Fibroblast of skin of right biceps (primary cell): ENCODE measurements at regions not wholly inside any gene's neighbourhood (a gene's known extent, or its start where the extent isn't known, plus 50 kb on each side); places are given as distances from the start of the nearest gene placed in this dataset.

Experiments used
- DNase-seq: peaks from one replicate; pipeline ENCODE4 v3.0.0-alpha.2; 2013

- no peak for DNase-seq
Measured at GRCh38 chr2:64704161-64704560, 50.4 kb upstream of the SERTAD2 start.

DNA sequence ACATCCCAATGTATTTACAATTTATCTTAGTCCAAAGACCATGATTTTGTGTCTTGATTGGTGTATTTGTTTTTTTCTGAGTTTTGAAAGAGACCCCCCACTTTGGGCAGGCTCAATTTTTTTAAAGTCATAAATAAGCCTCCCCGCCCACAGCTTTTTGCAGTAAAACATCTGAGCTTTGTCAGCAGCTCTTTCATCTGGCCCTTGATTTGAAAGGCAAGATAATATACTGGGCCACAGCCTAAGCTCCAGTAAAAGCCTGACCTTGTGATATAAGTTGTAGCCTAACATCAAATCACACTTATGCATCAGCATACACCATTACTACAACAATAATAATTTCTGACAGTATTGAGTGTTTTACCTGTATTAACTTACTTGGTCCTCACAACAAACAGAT, 51.3 kb upstream of the SERTAD2 start:
- no peak for DNase-seq

- no peak for DNase-seq
Measured at GRCh38 chr2:64707276-64707675, 53.6 kb upstream of the SERTAD2 start.

- DNase-seq: peak; percentile 62
Measured at GRCh38 chr2:64708829-64709228, 55.1 kb upstream of the SERTAD2 start.

GRCh38 chr2:64711252-64711800, 57.6 kb upstream of the SERTAD2 start:
- DNase-seq: peak; percentile 64

- DNase-seq: no peak
Measured at GRCh38 chr2:64713686-64714085, 60.0 kb upstream of the SERTAD2 start.

DNA sequence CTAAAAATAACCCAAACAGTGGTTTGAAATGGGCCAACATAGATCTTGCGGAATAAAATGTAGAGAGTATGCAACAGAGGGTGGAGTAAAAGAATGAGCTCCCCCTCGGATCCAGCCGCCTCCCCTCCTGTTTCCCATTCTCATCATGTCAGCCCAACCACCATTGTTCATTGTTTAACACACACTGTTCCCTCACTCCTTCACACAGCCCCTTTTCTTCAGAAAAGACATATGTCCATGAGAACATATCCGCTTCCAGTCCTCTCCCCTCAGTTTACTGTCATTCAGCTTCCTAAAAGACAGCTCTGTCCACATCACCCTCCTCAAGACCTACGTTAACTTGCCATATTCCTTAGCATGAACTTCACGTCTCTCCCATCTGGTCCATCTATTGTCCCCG, 62.9 kb upstream of the SERTAD2 start:
- no peak for DNase-seq

DNA sequence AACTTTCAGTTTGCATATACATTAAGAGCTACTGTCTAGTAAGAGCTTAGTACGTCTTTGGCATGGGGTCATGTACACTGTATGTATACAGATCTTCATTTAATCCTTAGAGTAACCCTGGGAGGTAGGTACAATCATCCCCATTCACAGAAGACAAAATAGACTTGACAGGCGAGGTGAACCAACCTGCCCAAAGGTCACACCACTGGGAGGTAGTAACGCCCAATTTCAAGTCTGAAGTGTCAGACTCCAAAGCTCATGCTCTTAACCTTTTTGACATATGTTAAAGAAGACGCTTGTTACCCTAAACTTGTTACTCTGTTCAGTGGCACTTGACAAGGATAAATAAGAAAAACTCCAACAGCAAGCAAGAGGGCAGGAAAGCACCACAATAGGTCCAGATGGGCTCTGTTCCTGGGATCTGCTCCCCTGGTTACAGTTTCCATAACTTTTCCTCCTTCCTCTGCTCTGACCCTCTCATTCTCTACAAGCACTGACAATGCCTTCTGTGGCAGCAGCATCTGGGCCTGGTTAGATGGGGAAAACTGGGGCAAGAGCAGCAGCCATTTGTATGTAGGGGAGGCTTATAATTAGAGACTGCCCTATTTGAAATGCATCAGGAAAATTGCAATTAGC, 64.7 kb upstream of the SERTAD2 start:
- DNase-seq: no peak

GRCh38 chr2:64720535-64721319, 67.0 kb upstream of the SERTAD2 start:
- no peak for DNase-seq

DNA sequence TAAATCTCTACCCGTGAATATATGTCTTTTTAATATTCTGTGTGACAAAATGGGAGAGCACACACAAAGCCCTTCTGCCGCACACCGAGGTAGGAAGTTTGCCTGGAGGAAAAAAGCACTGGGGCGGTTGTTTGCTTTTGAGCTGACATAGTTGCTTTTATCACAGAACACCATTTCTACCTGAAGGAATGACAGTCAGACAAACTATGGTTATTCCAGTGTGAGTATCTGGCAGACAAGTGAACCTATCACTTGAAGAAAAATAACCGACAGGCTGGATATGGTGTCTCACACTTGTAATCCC, 67.6 kb upstream of the SERTAD2 start:
- DNase-seq: no peak

DNA sequence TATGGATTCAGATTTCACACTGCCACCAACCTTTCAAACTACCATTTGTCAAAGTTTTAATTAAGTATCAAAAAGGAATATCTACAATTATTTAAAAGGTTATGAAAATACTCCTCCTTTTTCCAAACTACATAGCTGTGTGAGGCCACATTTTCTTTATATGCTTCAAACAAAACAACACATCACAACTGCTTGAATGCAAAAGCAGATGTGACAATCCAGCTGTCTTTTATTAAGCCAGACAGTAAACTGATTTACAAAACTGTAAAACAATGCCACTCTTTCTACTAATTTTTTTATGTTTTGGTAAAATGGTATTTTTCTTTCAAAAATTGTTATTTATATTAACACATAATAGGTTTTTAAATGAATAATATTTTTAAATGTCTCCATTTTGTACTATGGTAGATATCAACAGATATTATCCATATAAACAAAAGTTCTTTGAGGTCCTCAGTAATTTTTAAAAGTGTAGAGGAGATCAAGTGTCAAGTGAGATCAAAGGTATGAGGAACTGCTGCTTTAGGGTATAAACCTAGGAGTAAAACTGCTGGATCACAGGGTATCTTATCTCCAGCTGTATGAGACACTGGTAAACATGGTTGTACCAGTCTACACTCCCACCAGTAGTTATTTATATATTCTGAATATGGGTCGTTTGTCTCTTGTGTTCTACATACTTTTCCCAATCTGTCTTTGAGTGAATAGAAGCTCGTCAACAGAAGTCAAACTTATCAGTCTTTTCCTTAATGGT, 68.8 kb upstream of the SERTAD2 start:
- DNase-seq: no peak

GRCh38 chr2:64727013-64727767, 73.5 kb upstream of the SERTAD2 start:
- no peak for DNase-seq

DNA sequence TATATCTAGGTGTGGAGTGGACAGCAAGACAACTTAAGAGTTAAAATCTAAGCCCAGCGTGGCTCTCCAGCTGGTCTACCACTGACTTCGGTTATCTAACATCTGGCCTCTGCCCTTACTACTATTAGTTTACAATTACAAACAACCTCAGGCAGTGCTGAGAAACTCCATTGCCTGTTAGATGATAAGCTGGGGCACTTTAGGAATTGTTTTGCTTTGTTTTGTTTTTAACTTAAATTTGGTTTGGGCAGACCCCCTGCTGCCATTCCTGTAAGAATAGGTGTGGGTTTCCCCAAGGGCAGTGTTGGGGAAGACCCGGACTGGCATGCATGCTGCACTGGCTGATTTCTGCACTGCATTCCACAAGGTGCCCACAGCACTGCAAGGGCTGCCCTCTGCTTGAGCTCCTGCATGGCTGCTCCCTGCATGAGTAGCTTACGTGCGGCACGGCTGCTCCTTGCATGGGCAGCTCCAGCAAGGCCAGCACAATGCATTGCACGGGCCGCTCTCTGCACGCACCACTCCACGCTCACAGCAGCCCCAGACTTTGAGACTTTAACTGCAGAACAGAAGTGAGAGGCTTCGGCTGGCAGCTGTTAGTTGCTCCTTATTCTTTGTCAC, 74.2 kb upstream of the SERTAD2 start:
- DNase-seq: no peak

DNA sequence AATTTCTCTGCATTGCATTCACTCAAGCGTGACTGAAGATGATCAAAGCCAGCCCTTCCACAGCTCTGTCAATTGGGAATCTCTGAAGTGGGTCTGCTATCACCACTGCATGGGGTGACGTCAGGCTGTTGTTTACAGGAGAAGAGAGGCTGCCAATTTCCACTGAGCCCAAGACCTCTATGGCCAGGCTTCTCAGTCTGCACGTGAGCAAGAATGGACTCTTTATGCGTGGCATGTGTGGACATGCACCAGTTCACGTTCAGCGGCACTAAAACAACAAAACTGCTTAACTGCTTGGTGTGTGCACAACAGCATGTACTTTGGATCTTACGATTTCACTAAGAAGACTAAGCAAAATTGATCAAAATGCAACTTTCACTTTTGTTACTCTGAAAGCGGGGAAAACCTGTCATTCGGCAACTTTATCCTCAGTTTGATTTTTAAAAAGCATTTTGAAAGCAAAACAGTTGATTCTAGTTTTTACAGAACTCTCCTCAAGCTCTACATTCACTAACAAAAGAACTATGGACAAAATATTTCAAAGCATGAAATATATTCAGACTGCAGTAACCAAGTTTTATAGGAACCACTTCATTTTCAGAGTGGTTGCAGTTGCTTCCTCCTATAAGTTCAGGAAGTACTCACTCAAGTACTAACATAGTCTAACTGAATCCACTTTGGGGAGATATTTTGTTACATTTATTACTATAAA, 77.0 kb upstream of the SERTAD2 start:
- peak; percentile 69 for DNase-seq

GRCh38 chr2:64731263-64731643, 77.5 kb upstream of the SERTAD2 start:
- DNase-seq: no peak

- DNase-seq: no peak
Measured at GRCh38 chr2:64731746-64732145, 78.0 kb upstream of the SERTAD2 start.

DNA sequence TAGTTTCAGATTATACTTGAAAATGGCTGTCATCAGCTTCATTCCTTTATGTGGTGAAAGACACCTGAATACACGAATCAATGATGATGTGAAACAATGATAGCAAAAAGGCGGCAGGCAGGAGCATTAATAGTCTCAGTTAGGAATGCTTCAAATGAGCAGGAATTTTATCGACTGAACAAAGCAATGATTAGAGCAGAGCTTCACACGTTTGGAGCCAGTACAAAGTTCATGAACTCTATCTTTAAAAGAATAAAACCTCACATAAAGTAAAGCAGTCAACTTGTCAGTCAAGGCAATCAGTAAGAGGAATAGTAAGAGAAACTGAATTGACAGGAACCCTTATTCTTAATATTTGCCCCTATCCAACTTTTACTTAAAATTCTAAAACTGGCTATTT, 78.4 kb upstream of the SERTAD2 start:
- DNase-seq: no peak

- no peak for DNase-seq
Measured at GRCh38 chr2:64735504-64735903, 81.8 kb upstream of the SERTAD2 start.

DNA sequence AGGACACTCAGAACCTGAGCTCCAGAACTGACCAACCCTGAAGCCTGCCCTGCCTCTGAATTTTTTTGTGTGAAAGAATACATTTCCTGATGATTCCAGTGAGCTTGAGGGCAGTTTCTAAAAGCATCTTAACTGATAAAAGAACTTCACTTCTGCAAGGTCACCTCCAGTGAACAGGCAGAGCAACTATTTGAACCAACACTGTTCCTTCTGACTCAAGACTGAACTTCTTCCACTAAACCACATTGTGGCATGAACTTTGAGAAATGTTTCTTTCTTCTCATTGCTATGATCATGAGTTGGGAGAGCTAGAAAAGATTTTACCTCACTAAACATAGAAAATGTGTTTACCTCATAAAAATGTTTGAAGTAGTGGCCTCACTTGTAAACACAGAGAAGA, 83.8 kb upstream of the SERTAD2 start:
- peak; percentile 31 for DNase-seq

DNA sequence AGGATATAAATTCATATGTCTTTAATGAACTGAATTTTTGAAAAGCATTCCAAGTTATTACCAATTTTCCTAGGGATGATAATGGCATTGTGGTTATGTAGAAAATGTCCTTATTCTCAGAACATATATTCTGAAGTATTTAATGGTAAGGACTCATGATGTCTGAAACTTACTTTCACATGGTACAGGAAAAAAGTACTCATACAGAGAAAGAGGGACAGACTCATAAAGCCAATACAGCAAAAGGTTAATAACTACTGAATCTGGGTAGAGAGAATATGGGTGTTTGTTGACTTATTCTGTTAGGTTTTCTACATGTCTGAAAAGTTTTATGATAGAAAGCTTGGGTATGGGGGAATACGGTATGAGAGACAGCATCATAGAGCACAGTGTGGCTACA, 84.3 kb upstream of the SERTAD2 start:
- DNase-seq: no peak

DNA sequence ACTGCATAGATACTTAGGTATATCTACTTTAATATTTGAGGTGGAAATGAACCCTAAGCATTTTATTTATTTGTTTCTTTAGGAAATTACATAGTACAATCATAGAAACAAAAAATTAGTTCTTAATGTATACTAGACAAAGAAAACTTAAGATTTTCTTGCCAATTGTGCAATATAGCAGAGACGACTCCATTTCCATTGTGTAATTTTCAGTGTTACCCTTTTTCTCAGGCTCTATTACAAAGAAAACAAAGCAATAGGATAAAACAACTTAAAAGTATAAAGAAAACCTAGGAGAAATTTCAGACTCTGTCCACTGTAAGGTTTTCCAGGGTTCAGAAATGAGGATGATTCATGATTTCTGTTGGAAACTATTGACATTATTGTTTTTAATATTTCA, 89.0 kb upstream of the SERTAD2 start:
- DNase-seq: no peak

DNA sequence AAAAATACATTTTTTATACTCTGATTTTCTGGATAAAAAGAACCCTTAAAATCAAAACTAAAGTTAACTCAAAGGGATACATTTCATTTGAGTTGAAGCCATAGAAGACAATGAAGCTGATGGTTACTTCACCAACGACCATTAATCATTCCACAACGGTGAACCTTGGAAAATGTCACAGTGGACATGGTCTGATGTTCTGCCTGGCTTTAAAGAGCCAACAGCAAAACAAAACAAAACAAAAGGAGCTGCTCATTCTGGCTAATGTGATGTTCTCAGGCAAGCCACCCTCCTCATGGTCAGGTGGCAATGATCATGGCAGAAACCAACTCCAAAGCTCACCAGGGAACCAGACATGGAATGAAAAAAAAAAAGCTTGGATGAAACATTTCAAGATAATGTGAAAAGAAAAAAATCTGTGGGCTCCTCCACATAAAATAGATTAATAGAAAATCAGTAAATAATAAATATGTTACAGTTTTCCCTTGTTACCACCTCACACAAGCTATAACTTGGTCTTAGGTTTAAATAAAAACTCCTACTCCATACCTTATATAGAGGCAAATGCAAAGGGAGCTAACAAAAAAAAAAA, 90.1 kb upstream of the SERTAD2 start:
- no peak for DNase-seq
